Hippocampal formation (tissue), 2 donors: ENCODE measurements at regions not wholly inside any gene's neighbourhood (a gene's known extent, or its start where the extent isn't known, plus 50 kb on each side); places are given as distances from the start of the nearest gene placed in this dataset.

Source experiments
- DNase-seq, 2 donors: peaks; one replicate each; lab custom pipeline; 2025; lab: John Stamatoyannopoulos, UW

DNA sequence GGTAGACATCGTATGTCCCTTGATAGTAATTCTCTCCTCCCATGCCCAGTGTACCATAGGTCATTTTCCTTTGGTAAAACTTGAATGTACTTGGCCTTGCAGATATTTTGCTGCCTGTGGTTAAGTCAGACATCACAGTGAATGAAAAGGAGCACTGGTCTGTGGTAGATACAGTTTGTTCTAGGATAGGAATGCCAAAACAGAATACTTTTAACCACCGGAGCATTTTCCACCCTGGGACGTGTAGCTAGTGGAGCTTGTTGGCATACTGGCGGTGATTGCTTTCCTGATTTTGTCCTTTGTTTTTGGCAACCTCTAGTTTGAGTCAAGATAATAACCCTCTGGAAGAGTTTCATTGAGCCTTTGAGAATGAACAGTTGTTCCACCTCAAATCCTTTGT, 92.0 kb upstream of the BMPER start:
- DNase-seq: no peak

DNA sequence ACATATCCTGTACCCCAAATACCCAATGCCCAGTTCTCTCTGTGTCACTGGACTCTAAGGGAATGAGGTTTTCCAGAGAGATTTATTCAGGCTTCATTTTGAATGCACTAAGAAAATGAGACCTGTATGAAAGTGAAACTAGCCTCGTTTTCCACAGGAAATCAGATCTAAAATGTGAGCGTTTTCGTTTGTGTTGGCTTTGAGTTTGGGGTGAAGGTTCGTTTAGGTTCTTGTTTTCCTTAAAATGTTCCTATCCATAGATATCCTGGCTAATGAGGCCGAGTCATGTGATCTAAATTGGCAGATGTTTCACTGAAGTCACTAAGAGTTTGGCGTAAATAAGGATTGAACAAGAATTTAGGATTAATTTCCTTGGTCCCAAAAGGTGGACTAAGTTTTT, 90.9 kb upstream of the BMPER start:
- DNase-seq: no peak

DNA sequence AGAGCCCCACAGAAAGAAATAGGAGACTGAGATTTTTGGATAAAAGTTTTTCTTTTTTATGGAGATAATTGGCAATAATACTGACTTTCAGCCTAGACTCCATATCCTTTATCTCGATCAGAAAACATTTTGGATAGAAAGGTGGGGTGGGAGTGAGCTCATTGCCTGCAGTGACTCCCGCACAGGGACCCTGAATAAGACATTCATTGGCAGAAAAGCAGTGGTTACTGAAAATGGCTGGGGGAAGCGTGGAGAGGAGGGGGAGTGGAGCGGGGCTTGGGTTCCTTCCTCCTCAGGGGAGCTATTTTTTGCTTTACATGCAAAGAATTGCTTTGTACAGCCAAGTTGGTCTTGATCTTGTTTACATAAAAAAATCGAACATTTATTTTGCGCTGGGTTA, 90.4 kb upstream of the BMPER start:
- no peak for DNase-seq

GRCh38 chr7:33815336-33815735, 90.0 kb upstream of the BMPER start:
- no peak for DNase-seq

DNA sequence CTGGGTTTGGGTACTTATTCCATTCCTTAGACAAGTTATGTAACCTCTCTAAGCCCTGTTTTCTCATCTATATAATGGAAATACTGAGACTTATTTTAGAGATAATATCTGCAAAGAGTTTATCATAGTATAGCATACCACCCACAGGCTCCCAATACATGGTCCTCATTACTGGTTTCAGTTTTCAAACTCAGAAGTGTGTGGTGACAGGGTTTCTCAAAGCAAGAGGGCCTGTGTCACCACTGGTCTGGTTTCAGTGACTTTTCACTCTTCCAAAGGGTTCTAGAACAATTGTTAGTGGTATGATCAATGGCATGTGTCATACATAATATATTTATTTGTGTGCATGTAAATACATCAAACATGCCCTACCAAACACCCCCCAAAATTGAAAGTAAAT, 89.2 kb upstream of the BMPER start:
- DNase-seq: no peak

- no peak for DNase-seq
These were observed 85.7 kb upstream of the BMPER start for GRCh38 chr7:33819658-33820057.

DNA sequence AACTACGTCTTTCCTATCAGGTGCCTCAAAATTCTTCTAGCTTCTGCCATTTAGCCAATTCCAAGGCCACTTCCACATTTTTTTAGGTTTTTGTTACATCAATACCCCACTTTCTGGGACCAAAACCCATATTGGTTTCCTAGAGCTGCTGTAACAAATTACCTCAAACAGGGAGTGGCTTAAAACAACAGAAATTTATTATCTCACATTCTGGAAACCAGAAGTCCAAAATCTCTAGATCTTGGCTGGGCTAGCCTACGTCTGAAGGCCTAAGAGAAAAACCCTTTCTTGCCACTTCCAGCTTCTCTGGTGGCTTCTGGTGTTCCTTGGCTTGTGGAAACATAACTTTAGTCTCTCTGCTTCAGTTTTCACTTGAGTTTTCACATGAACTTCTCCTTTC, 85.1 kb upstream of the BMPER start:
- DNase-seq: no peak

- no peak for DNase-seq
These were observed 83.4 kb upstream of the BMPER start for GRCh38 chr7:33821970-33822369.

DNA sequence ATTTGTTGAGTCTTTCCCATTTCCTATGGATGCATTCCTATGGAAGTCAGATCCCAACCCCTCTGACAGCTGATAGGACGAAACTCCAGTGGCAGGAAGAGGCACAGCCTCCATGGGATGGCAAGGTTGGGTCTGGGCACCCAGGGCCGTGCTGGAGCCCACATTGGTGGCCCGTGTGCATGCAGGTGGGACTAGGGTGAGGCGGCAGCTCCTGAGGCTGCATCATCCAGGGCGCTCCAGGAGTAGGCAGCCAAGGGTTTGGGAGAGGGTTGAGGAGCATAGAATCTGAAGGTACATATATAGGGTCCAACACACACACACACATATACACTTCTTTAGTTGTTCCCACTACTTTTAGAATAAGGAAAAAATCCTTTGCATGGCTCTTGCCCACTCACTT, 81.4 kb upstream of the BMPER start:
- no peak for DNase-seq

DNA sequence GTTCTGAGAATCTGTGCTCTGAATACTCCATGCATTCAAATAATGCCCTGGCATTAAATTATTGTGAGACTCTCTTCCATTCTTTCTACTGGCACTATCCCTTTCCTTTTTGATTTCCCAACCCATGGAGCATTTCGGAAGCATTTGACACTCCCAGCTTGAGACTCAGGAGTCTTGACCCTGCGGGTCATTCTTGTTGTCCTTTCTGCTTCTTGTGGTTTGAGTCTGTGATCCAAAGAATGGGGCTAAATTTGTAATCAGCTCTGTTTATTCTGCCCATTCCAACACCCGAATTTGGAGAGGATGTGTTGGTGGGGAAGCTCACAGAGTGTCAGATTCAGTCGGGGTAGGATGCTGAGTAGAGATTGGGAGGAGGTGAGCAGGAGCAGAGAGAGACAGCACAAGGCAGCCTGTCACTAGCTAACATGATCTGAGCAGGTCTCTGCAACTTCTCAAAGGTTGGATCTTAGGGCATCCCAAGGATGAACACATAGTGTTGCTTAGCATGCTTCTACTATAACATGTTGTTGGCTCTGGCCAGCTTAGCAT, 80.4 kb upstream of the BMPER start:
- no peak for DNase-seq

- DNase-seq: no peak
These were observed 79.7 kb upstream of the BMPER start for GRCh38 chr7:33825644-33826043.

DNA sequence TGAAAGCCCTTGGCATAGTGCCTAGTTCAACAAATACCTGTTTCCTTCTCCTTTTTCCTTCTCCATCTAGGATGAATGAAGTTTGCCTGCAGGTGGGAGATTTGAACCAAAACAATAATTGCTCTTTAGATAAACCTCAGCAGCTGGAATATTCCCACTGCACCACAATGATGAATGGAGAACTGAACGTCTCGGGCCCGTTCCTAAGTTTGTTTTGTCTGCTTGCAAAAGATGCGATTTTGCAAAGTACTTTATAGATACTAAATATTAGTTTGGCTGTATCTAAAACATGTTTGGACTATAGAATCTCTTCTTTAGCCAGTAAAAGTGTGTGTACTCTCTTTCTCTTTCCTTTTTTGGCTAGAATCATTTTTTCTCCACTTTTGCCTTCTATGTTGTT, 75.8 kb upstream of the BMPER start:
- no peak for DNase-seq

GRCh38 chr7:33831389-33832141, 73.8 kb upstream of the BMPER start:
- DNase-seq: no peak

DNA sequence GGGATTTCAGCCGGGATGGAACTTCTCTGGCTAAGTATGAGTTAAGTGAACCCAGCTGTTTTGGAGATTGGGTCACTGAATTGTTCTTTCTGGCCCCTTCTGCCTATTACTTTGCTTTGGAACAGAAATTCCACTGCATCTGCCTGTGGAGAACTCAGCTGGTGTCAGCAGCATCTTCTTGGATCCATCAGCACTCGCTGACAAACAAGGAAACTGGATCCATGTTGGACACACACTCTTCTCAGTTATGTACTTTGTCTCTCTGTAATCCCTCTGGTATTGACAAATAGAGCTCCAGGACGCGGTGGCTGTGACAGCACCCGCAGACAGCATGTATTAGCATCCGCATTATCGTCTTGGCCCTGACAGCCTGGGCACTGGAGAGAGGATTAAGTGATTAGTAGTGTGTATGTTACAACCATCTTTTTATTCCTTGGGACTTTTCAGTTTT, 73.0 kb upstream of the BMPER start:
- DNase-seq: no peak

GRCh38 chr7:33836797-33837355, 68.5 kb upstream of the BMPER start:
- DNase-seq: no peak

- no peak for DNase-seq
These were observed 67.9 kb upstream of the BMPER start for GRCh38 chr7:33837356-33837851.

GRCh38 chr7:33841031-33841430, 64.3 kb upstream of the BMPER start:
- no peak for DNase-seq

GRCh38 chr7:33841705-33842129, 63.6 kb upstream of the BMPER start:
- no peak for DNase-seq

- DNase-seq: no peak
These were observed 63.2 kb upstream of the BMPER start for GRCh38 chr7:33842150-33842549.

DNA sequence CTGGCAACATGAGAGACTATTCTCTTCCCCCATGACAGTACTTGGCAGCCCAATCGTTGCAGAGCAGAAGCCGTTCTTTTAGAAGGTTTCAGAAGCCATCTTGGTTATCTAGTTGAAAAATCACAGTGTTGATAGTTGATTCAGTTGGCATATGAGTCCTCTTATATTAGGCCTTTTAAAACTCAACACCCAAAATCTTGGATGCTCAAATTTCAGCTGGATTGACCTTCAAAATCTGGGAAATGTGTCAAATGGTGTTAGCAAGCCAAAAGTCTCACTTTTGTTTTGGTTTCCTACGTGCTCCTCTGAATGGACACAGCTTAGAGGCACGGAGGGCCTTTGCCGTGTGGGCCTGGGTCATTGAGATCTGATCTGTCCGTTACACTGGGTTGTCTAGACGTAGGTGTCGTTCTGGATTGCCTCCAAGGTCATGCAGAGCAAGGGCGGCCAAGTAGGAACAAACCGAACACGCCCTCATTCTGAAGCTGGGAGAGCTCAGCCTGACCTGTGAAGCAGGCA, 59.3 kb upstream of the BMPER start:
- no peak for DNase-seq

DNA sequence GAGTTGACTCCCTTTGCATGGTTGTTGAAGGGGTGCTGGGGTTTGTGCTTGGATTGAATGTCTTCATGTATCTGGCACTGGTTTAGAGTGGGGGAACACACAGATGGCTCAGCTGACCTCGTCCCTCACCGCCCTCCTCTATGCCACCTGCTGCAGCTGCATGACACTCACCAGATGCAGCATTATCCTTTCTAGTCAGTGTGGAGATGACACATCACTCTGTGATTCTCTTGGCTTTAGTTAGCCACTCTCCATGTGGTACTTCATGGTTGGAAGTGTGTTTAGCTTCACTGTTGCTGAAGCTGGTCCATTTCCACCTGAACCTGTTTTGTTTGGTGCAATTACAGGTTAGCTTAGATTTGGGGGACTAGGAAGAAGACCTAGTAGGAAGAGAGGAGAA, 56.3 kb upstream of the BMPER start:
- DNase-seq: no peak

DNA sequence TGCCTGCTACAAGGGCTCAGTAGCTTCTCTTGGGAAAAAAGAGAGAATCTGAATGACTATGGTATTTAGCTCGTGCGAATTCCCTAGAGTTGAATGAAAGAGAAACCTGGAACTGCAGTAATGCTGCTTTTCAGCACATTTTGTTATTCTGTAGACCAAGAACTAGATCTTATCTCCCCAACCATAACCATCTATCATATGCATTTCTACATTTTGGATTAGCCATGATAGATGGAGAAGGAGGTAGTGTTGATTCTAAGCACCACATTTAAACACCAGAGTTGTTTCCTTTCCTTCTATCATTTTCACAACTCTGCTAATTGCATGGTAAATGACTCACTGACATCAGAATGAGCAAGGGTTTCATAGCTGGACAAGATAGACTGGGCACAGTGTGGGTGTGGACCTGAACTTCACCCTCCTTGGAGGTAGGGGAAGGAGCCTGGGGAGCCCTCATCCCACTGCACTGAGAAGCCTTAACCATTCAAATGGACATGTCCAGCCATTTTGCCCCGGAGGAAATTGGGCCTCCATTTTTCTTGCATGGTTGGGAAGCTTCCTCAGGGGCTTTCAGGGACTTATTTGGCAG, 55.3 kb upstream of the BMPER start:
- no peak for DNase-seq

- DNase-seq: no peak
These were observed 54.6 kb upstream of the BMPER start for GRCh38 chr7:33850768-33851167.
